H9 (cell line): ENCODE measurements at regions not wholly inside any gene's neighbourhood (a gene's known extent, or its start where the extent isn't known, plus 50 kb on each side); places are given as distances from the start of the nearest gene placed in this dataset.

Experiments
- DNase-seq: peaks from one replicate; pipeline ENCODE4 v3.0.0-alpha.2; 2017
- H2AFZ ChIP-seq: one replicate; pipeline ENCODE4 v1.6.1; 2013; ENCODE audit warnings: mild to moderate bottlenecking, low read length, control low read depth, moderate library complexity
- H2AK5ac ChIP-seq: 2 replicates; pipeline ENCODE4 v1.6.1; 2013; ENCODE audit warnings: low read length, control low read depth, mixed read lengths; ENCODE audit not compliant: insufficient read length
- H2BK120ac ChIP-seq: one replicate; pipeline ENCODE4 v1.6.1; 2013; ENCODE audit warnings: low read depth, mild to moderate bottlenecking, low read length, control low read depth, inconsistent platforms; ENCODE audit not compliant: poor library complexity, severe bottlenecking
- H2BK12ac ChIP-seq: 2 replicates; pipeline ENCODE4 v1.6.1; 2013; ENCODE audit warnings: low read length, control low read depth, mixed read lengths, low read depth; ENCODE audit not compliant: insufficient read length
- H2BK15ac ChIP-seq: 2 replicates; pipeline ENCODE4 v1.6.1; 2013; ENCODE audit warnings: low read depth, low read length, control low read depth
- H2BK20ac ChIP-seq: one replicate; pipeline ENCODE4 v1.6.1; 2013; ENCODE audit warnings: low read depth, mild to moderate bottlenecking, low read length, control low read depth, inconsistent platforms; ENCODE audit not compliant: poor library complexity, severe bottlenecking
- H2BK5ac ChIP-seq: 2 replicates; pipeline ENCODE4 v1.6.1; 2013; ENCODE audit warnings: low read length, control low read depth, mixed read lengths; ENCODE audit not compliant: insufficient read length
- H3K14ac ChIP-seq: 2 replicates; pipeline ENCODE4 v1.6.1; 2013; ENCODE audit warnings: low read length, control low read depth; ENCODE audit not compliant: insufficient read depth
- H3K18ac ChIP-seq: 2 replicates; pipeline ENCODE4 v1.6.1; 2013; ENCODE audit warnings: low read depth, mild to moderate bottlenecking, mixed read lengths, low read length, control low read depth; ENCODE audit not compliant: insufficient read length
- H3K23ac ChIP-seq: 2 replicates; pipeline ENCODE4 v1.6.1; 2013; ENCODE audit warnings: low read length, control low read depth, mixed read lengths, low read depth; ENCODE audit not compliant: insufficient read length
- H3K23me2 ChIP-seq: 2 replicates; pipeline ENCODE4 v1.6.1; 2013; ENCODE audit warnings: low read depth, mild to moderate bottlenecking, mixed read lengths, low read length, control low read depth; ENCODE audit not compliant: insufficient read length, poor library complexity, severe bottlenecking
- H3K27ac ChIP-seq: 2 replicates; pipeline ENCODE4 v1.5.1; 2013; ENCODE audit warnings: low read length, control low read depth, mixed read lengths, low read depth; ENCODE audit not compliant: insufficient read length
- H3K27me3 ChIP-seq: 2 replicates; pipeline ENCODE4 v1.6.1; 2013; ENCODE audit warnings: low read length, control low read depth, inconsistent platforms; ENCODE audit not compliant: insufficient read depth
- H3K4ac ChIP-seq: 2 replicates; pipeline ENCODE4 v1.6.1; 2013; ENCODE audit warnings: low read depth, mild to moderate bottlenecking, control low read depth, inconsistent platforms, low read length, moderate library complexity
- H3K4me1 ChIP-seq: 2 replicates; pipeline ENCODE4 v1.6.1; 2013; ENCODE audit warnings: low read length, control low read depth, inconsistent platforms; ENCODE audit not compliant: insufficient read depth
- H3K4me2 ChIP-seq: 2 replicates; pipeline ENCODE4 v1.6.1; 2013; ENCODE audit warnings: low read length, control low read depth, mixed read lengths; ENCODE audit not compliant: insufficient read length, insufficient read depth
- H3K56ac ChIP-seq: 2 replicates; pipeline ENCODE4 v1.6.1; 2013; ENCODE audit warnings: low read depth, mild to moderate bottlenecking, mixed read lengths, low read length, control low read depth; ENCODE audit not compliant: insufficient read length
- H3K79me1 ChIP-seq: 2 replicates; pipeline ENCODE4 v1.6.1; 2013; ENCODE audit warnings: low read depth, mild to moderate bottlenecking, moderate library complexity, low read length, control low read depth, inconsistent platforms; ENCODE audit not compliant: insufficient read depth, poor library complexity, severe bottlenecking
- H3K79me2 ChIP-seq: 2 replicates; pipeline ENCODE4 v1.6.1; 2013; ENCODE audit warnings: low read length, control low read depth, inconsistent platforms; ENCODE audit not compliant: insufficient read depth
- H3K9ac ChIP-seq: 2 replicates; pipeline ENCODE4 v1.6.1; 2013; ENCODE audit warnings: low read length, control low read depth, mixed read lengths; ENCODE audit not compliant: insufficient read length; ENCODE audit errors: extremely low read depth
- H3K9me3 ChIP-seq: one replicate; pipeline ENCODE4 v1.6.1; 2013; ENCODE audit warnings: low read depth, low read length, inconsistent platforms; ENCODE audit not compliant: control insufficient read depth
- H3T11ph ChIP-seq: one replicate; pipeline ENCODE4 v1.6.1; 2013; ENCODE audit warnings: mild to moderate bottlenecking, low read length, control low read depth, inconsistent platforms
- H4K20me1 ChIP-seq: one replicate; pipeline ENCODE4 v1.6.1; 2013; ENCODE audit not compliant: control insufficient read depth, insufficient read length, insufficient read depth
- H4K5ac ChIP-seq: 2 replicates; pipeline ENCODE4 v1.6.1; 2013; ENCODE audit warnings: low read depth, mild to moderate bottlenecking, mixed read lengths, low read length, control low read depth; ENCODE audit not compliant: insufficient read length
- H4K8ac ChIP-seq: replicated peaks from 2 replicates; pipeline ENCODE4 v1.6.1; 2013; ENCODE audit warnings: low read length, control low read depth, mixed read lengths, low read depth; ENCODE audit not compliant: insufficient read length
- H4K91ac ChIP-seq: 2 replicates; pipeline ENCODE4 v1.6.1; 2013; ENCODE audit warnings: low read depth, mild to moderate bottlenecking, moderate library complexity, mixed read lengths, low read length, control low read depth; ENCODE audit not compliant: insufficient read length
- H3K27ac Mint-ChIP-seq, 3 experiments: 2 replicates in 2 of 3; 3 replicates in 1 of 3; pipeline ENCODE4 v1.8.0; 2020 to 2021; ENCODE audit warnings: mixed read lengths in 3 of 3, mild to moderate bottlenecking in 1 of 3, moderate library complexity in 1 of 3
- H3K27me3 Mint-ChIP-seq: 2 replicates; pipeline ENCODE4 v1.8.0; 2021; ENCODE audit warnings: low read depth, mild to moderate bottlenecking, moderate library complexity, mixed read lengths
- H3K36me3 Mint-ChIP-seq, 3 experiments: 2 replicates in 2 of 3; 3 replicates in 1 of 3; pipeline ENCODE4 v1.8.0; 2020 to 2021; ENCODE audit warnings: low read depth in 3 of 3, mixed read lengths in 3 of 3; ENCODE audit not compliant: insufficient read depth in 1 of 3
- H3K4me1 Mint-ChIP-seq, 2 experiments: 2 replicates each; pipeline ENCODE4 v1.8.0; 2020; ENCODE audit warnings: mixed read lengths in 2 of 2
- H3K4me3 Mint-ChIP-seq, 2 experiments: 2 replicates in 1 of 2; 3 replicates in 1 of 2; pipeline ENCODE4 v1.8.0; 2020 to 2021; ENCODE audit warnings: mild to moderate bottlenecking in 2 of 2, mixed read lengths in 2 of 2, moderate library complexity in 1 of 2
- H3K9me3 Mint-ChIP-seq, 2 experiments: 2 replicates in 1 of 2; 3 replicates in 1 of 2; pipeline ENCODE4 v1.8.0; 2020; ENCODE audit warnings: mild to moderate bottlenecking in 2 of 2, mixed read lengths in 2 of 2, moderate library complexity in 1 of 2
- WGBS: extraction: QIAGEN DNeasy Blood & Tissue Kit; methylation state at CpG from one replicate; pipeline ENCODE4 v1.1.7; 2013; ENCODE audit warnings: missing lambda C conversion rate, low lambda C conversion rate, mixed read lengths; ENCODE audit not compliant: insufficient read length; ENCODE audit errors: extremely low coverage; 5-methylcytosine and 5-hydroxymethylcytosine counted together
- TF ChIP-seq, protein P1 (sequence below): fragments of 200-600 bp; sonication (generic); conservative IDR thresholded peaks from 3 replicates; pipeline ENCODE4 v1.8.0; 2021; ENCODE audit warnings: antibody characterized with exemption, mild to moderate bottlenecking

DNA sequence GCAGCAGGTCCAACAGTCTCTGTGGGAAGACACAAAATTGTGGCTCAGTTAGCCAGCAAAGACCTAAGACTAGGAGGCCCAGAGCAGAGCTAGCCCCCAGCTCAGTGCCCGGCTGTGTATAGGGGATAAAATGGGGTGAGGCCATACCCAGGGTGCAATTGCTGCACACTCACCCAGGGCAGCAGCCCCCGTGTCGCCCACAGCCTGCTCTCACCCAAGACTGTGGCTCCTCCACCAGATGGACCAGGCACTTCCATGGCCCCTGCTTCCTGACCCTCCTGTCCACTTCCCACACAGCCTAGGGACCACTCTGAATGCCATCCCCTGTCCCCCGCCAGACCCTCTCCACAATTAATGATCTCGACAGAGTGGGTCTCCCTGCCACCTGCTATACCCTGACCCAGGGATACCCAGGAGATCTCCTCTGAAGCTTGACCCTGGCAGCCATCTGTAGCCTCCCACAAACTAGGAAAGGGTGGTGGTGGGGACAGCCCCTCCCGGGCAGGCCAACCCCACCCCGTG, 85.7 kb downstream of the HS1BP3 start:
- Histone ChIP-seq H3K23me2 (no peaks in the 10 kb centered on the region), H4K5ac (no peak overlapping the region), H3K9ac (no peak overlapping the region), H3K23ac (no peak overlapping the region), H3K27ac (no peak overlapping the region), H2BK12ac (no peak overlapping the region), H3K79me2 (no peaks in the 10 kb centered on the region), H3K18ac (no peak overlapping the region), H3K27me3 (no peaks in the 10 kb centered on the region; the same call in 1 of the 2 replicates), H3K14ac (no peak overlapping the region), H3K56ac (no peak overlapping the region), H2BK15ac (no peak overlapping the region), H4K91ac (no peak overlapping the region), H3K4me1 (peaks cover 6% of the 10 kb centered on the region), H3K4me2 (no peak overlapping the region), H2BK20ac (no peak overlapping the region), H2BK120ac (no peak overlapping the region), H2AK5ac (no peak overlapping the region), H2AFZ (no peak overlapping the region), H3K79me1 (no peaks in the 10 kb centered on the region), H3T11ph (no peak overlapping the region), H4K8ac (no peak overlapping the region), H2BK5ac (no peak overlapping the region), H3K9me3 (no peaks in the 10 kb centered on the region), H4K20me1 (no peaks in the 10 kb centered on the region), H3K4ac (no peak overlapping the region)
- no peak for DNase-seq
- no peak overlapping the region for H3K27ac Mint-ChIP-seq
- whole genome bisulfite sequencing: no CpG with 5 or more reads among the region's 7 CpGs
- H3K4me3 Mint-ChIP-seq: no peak overlapping the region
- peaks cover 40 to 41% of the 10 kb centered on the region in 2 experiments for H3K4me1 Mint-ChIP-seq
- H3K9me3 Mint-ChIP-seq: peaks cover 0 to 3% of the 10 kb centered on the region in 2 experiments; a peak in 2 of 5 replicates
- H3K27me3 Mint-ChIP-seq: peaks cover 15% of the 10 kb centered on the region
- TF ChIP-seq, protein P1, sequence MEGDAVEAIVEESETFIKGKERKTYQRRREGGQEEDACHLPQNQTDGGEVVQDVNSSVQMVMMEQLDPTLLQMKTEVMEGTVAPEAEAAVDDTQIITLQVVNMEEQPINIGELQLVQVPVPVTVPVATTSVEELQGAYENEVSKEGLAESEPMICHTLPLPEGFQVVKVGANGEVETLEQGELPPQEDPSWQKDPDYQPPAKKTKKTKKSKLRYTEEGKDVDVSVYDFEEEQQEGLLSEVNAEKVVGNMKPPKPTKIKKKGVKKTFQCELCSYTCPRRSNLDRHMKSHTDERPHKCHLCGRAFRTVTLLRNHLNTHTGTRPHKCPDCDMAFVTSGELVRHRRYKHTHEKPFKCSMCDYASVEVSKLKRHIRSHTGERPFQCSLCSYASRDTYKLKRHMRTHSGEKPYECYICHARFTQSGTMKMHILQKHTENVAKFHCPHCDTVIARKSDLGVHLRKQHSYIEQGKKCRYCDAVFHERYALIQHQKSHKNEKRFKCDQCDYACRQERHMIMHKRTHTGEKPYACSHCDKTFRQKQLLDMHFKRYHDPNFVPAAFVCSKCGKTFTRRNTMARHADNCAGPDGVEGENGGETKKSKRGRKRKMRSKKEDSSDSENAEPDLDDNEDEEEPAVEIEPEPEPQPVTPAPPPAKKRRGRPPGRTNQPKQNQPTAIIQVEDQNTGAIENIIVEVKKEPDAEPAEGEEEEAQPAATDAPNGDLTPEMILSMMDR: no peak
- no peaks in the 10 kb centered on the region for H3K36me3 Mint-ChIP-seq
